ENCODE measurements at regions not wholly inside any gene's neighbourhood (a gene's known extent, or its start where the extent isn't known, plus 50 kb on each side); places are given as distances from the start of the nearest gene placed in this dataset.

DNA sequence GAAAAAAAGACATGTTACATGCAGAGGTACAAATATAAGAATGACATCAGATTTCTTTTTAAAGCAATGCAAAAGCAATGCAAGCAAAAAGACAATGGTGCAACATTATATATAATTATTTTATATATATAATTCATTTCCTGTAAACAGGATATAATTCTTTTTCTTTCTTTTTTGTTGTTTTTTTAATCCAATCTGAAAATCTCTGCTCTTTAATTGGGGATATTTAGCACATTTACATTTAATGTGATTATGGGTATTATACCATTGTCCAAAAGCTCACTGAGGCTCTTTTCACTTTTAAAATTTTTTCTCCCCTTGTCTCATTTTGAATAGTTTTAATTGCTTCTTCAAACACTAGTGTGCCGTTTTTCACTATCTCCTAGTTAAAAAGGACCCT is 148.9 kb downstream of the FGF18 start:
- TF ChIP-seq, protein P1, sequence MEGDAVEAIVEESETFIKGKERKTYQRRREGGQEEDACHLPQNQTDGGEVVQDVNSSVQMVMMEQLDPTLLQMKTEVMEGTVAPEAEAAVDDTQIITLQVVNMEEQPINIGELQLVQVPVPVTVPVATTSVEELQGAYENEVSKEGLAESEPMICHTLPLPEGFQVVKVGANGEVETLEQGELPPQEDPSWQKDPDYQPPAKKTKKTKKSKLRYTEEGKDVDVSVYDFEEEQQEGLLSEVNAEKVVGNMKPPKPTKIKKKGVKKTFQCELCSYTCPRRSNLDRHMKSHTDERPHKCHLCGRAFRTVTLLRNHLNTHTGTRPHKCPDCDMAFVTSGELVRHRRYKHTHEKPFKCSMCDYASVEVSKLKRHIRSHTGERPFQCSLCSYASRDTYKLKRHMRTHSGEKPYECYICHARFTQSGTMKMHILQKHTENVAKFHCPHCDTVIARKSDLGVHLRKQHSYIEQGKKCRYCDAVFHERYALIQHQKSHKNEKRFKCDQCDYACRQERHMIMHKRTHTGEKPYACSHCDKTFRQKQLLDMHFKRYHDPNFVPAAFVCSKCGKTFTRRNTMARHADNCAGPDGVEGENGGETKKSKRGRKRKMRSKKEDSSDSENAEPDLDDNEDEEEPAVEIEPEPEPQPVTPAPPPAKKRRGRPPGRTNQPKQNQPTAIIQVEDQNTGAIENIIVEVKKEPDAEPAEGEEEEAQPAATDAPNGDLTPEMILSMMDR (conservative IDR thresholded peaks at IDR 0.05; ENCODE audit: low read depth, low read length), result no peak
- TF ChIP-seq EZH2 (IDR thresholded peaks at IDR 0.05; ENCODE audit: borderline replicate concordance, low read depth, low read length, poor library complexity, severe bottlenecking), result no peak
- Histone ChIP-seq H3K9me3 (ENCODE audit: low read depth, low read length, poor library complexity, severe bottlenecking) (peaks cover 10% of the 10 kb centered on the region), H3K27me3 (replicated peaks; ENCODE audit: insufficient read depth, low read depth, low read length, poor library complexity) (no peaks in the 10 kb centered on the region), H3K36me3 (ENCODE audit: insufficient read depth, low read length, poor library complexity, severe bottlenecking) (no peaks in the 10 kb centered on the region), H3K27ac (ENCODE audit: low read depth, low read length, poor library complexity, severe bottlenecking) (no peak overlapping the region), H3K4me1 (ENCODE audit: insufficient read depth, low read length, poor library complexity, severe bottlenecking) (no peaks in the 10 kb centered on the region), H3K4me3 (ENCODE audit: low read depth, low read length, poor library complexity, severe bottlenecking) (no peak overlapping the region)
- no peak for DNase-seq (ENCODE audit: low spot score)
- intact Hi-C loops (cut with micrococcal nuclease; ENCODE audit: unreplicated experiment), result no loop called here
- no TSS peak for BruUV-seq (replicated peaks)
- ChIA-PET POLR2A (ENCODE audit: low non-redundant PET) (no interaction called here), CTCF (no interaction called here)

DNA sequence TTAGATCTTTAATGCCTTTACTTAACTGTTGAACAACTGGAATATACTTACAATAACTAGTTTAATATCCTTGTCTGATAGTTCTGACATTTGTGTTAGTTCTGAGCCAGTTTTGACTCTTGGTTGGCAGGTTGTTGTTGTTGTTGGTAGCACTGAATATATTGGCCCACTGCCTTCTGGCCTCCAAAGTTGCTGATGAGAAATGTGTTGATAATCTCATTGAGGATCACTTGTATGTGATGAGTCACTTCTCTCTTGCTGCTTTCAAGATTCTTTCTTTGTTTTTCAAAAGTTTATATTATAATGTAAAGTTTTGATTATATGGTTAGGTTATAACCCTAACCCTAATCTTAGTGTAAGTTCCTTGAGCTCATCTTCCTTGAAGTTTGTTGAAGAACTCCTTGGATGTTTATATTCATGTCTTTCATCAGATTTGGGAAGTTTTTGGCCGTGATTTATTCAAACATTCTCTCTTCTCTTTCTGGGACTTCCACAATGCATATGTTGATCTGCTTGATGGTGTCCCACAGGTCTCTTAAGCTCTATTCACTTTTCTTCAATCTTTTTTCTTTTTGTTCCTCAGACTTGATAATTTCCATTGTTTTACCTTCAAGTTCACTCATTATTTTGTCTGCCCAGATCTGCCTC is 149.7 kb downstream of the FGF18 start:
- Histone ChIP-seq H3K27me3 (replicated peaks; ENCODE audit: insufficient read depth, low read depth, low read length, poor library complexity) (no peaks in the 10 kb centered on the region), H3K4me3 (ENCODE audit: low read depth, low read length, poor library complexity, severe bottlenecking) (no peak overlapping the region), H3K4me1 (ENCODE audit: insufficient read depth, low read length, poor library complexity, severe bottlenecking) (no peaks in the 10 kb centered on the region), H3K9me3 (ENCODE audit: low read depth, low read length, poor library complexity, severe bottlenecking) (peaks cover 10% of the 10 kb centered on the region), H3K27ac (ENCODE audit: low read depth, low read length, poor library complexity, severe bottlenecking) (no peak overlapping the region), H3K36me3 (ENCODE audit: insufficient read depth, low read length, poor library complexity, severe bottlenecking) (no peaks in the 10 kb centered on the region)
- POLR2A ChIA-PET (ENCODE audit: low non-redundant PET), result no interaction called here
- no peak for DNase-seq (ENCODE audit: low spot score)
- CTCF ChIA-PET, result no interaction called here
- TF ChIP-seq, protein P1 (conservative IDR thresholded peaks at IDR 0.05; ENCODE audit: low read depth, low read length), result no peak
- TF ChIP-seq EZH2 (IDR thresholded peaks at IDR 0.05; ENCODE audit: borderline replicate concordance, low read depth, low read length, poor library complexity, severe bottlenecking), result no peak
- BruUV-seq (replicated peaks), result no TSS peak
- intact Hi-C loops (cut with micrococcal nuclease; ENCODE audit: unreplicated experiment), result no loop called here

DNA sequence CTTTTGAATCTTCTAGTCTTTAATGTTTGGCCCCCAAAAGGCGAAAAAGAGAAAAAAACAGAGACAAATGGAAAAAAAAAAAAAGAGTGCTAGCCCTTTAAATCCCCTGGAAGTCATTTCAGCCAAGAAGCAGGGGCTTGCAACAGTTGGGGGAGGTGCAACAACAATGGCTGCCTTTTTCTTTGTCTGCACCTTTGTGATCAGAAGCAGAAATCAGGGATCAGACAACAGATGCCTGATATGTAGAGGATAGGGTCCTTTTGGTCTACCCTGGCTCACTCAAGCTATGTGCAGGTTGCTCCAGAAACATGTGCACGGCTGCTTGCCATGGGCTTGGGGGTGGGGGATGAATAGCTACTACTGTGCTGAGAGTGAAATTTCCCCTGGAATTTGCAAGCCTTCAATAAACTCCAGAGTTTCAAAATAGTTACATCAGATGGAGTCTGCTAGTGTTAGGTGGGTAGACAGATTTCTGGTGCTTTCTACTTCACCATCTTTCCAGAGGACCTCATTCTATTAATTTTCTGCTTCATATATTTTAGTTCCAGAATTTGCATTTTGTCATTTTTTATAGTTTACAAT is 150.9 kb downstream of the FGF18 start:
- no peak for DNase-seq (ENCODE audit: low spot score)
- POLR2A ChIA-PET (ENCODE audit: low non-redundant PET), result no interaction called here
- Histone ChIP-seq H3K27ac (ENCODE audit: low read depth, low read length, poor library complexity, severe bottlenecking) (no peak overlapping the region), H3K36me3 (ENCODE audit: insufficient read depth, low read length, poor library complexity, severe bottlenecking) (no peaks in the 10 kb centered on the region), H3K9me3 (ENCODE audit: low read depth, low read length, poor library complexity, severe bottlenecking) (peaks cover 10% of the 10 kb centered on the region), H3K4me3 (ENCODE audit: low read depth, low read length, poor library complexity, severe bottlenecking) (no peak overlapping the region), H3K27me3 (replicated peaks; ENCODE audit: insufficient read depth, low read depth, low read length, poor library complexity) (no peaks in the 10 kb centered on the region), H3K4me1 (ENCODE audit: insufficient read depth, low read length, poor library complexity, severe bottlenecking) (no peaks in the 10 kb centered on the region)
- no TSS peak for BruUV-seq (replicated peaks)
- intact Hi-C loops (cut with micrococcal nuclease; ENCODE audit: unreplicated experiment), result no loop called here
- TF ChIP-seq EZH2 (IDR thresholded peaks at IDR 0.05; ENCODE audit: borderline replicate concordance, low read depth, low read length, poor library complexity, severe bottlenecking), result no peak
- TF ChIP-seq, protein P1 (conservative IDR thresholded peaks at IDR 0.05; ENCODE audit: low read depth, low read length), result no peak
- CTCF ChIA-PET, result interaction anchor here (0.6 kb wide), 1 partner anchor 298 kb away, joined by 3 read pairs; no protein-coding TSS in a partner anchor

All from A673 (cell line).